Putamen (tissue), 1 donor: ENCODE measurements at regions not wholly inside any gene's neighbourhood (a gene's known extent, or its start where the extent isn't known, plus 50 kb on each side); places are given as distances from the start of the nearest gene placed in this dataset.

ENCODE experiments used
- DNase-seq: peaks from one replicate; pipeline ENCODE4 v3.0.0-alpha.2; 2016; ENCODE audit warnings: low spot score

DNA sequence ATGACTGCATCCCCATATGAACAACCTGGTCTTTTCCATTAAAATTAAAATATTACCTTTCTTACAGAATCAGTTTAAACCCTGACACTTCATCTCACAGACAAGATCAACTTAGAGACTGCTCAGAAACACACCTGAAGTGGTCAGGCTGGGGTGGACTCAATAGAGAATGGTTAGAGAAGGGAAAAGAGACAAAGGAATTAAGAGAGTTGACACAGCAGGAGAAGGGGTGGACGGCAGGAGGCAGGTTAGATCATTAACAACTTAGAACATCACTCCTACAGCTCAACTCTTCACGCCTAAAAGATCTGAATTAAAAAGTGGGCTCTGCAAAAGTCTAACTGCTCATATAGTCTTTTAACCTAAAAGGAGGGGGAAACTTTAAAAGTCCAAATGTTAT lies 157.7 kb upstream of the COL1A2 start:
- no peak for DNase-seq

DNA sequence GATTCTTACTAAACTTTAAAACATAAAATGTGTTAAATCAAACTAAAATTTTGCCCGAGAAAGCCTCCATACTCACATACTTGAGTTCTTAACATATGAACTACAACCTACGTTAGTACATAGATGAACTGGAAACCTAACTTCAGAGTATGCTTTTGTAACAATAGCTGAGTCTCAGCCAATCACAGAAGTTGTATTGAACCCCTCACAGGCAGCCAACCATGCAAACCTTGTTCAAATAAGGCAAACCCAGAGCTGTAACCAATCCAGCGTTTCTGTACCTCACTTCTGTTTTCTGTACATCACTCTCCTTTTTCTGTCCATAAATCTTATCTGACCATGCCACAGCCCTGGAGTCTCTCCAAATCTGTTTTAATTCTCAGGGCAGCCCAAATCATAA lies 157.3 kb upstream of the COL1A2 start:
- DNase-seq = no peak

DNA sequence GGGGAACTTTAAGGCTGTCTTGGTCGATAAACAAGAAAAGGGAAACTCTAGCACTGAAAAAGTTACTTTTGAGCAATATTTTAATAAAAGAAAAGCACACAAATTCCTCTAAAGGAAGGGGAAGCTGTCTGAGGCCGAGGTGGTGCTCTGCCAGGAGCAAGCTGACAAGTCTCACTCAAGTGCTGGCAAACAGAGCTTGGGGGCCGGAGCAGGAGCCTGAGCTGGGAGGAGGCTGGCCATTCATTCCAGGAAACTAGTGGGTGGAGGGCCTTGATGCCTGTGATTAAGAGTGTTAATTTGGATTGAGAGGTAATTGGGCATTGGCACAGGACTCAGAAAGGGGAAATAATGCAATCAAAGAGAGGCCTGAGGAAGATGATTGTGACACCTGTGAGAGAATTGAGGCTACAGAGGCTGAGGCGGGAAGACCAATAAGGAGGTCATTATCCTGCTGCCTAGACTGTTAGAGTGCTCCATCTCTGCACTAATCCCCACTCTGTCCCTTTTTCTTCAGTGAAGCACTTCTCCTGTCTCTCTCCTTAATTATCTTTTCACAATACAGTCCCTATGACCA lies 154.9 kb upstream of the COL1A2 start:
- no peak for DNase-seq

DNA sequence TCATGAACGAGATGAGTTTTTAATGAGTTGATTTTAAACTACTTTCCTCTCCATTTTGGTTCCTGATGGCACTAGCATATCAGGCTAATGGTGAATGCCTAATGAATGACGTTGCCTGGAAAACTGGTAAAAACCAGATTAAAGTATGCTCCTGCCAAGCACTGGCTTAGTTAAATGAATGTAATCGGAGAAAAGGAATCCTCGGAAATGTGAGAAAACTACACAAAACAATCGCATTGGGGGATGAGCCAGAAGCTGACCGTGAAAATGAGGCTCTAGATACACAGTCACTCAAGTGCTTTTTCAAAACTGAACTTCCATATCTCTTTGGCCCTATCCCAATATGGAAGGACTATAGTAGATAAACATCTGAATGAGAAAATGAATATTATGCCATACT lies 153.8 kb upstream of the COL1A2 start:
- no peak for DNase-seq

DNA sequence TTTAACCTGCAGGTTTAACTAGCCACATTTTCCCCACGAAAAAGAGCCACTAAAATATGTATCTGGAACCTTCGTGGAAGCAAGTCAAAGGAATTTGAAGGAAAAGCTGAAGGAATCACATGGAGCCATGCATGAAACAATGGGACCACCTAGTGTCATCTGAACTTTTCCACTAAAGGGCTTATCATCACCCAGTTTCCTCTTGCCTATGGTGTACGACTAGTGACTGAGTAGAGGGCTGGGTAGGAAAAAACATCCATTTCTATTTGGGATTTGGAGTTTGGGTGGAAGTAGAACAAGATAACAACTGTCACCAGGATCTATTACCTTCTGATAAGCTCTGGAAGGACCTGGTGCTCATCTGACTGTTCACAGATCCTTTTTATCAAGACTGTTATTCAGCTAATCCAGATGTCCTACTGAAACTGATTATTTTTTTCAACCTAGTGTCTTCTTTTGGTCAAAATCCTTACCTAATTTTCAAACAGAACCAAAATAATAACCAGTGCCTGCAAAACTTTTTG lies 153.2 kb upstream of the COL1A2 start:
- no peak for DNase-seq

DNA sequence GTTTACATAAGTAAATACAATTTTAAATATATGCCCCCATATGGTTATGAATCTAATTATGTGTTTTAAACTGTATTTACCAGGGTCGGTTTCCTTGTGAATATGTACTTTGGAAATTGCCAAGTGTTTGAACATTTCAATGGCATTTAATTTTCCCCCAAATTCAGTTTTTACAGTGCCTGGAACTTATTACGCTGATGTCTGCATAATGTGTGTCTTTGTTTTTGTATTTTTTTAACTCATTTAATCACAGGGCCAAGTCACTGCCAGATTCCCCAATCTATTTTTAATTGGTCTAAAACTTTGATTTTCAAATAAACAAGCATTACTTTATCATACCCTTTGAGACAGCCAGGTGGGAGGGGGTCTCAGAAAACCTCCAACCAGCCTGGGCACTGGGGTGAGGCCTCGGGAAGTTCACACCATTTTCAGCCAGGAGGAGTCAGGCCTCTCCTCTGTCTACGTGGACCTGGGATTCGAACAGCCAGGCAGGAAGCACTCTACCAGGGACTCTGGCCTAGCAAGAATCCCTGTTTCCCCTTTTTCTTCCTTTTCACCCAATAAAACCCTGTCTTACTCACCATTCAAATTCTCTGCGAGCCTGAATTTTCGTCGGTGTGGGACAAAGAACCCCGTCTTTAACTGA lies 151.5 kb upstream of the COL1A2 start:
- no peak for DNase-seq

DNA sequence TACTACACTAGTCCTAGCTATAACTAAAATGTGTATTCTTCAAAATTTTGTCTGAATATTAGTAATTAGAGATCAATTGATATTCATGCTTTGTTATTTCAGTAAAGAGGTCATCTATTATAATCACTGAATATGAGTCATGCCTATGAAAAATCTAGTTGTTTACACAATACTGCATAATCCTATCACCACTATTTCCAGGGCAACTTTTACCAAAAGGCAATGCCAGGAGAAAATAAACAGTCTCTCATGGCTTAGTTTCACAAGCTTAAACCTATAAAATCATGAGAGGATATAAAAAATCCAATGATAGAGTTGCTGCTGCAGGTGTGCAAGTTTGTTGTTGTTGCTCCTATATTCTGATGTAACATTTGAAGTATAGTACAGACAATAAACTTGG lies 149.9 kb upstream of the COL1A2 start:
- no peak for DNase-seq

DNA sequence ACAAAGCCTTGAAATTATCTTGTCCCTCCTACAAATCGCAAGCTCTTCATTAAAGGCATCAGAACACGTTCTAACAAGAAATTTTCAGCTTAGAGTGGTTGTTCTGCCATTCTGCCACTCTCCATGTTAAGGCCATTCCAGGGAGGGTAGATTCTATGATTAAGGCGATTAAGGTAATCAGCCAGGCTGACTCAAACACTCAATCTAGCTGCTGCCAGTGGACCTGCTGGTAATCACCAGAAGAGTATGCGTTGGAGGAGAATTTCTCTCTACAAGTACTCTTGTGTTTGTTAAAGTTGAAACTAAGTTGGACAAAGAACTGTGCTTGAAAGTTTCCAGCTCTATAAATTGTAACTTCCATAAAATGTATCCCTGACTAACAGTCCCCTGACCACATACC lies 149.2 kb upstream of the COL1A2 start:
- no peak for DNase-seq

DNA sequence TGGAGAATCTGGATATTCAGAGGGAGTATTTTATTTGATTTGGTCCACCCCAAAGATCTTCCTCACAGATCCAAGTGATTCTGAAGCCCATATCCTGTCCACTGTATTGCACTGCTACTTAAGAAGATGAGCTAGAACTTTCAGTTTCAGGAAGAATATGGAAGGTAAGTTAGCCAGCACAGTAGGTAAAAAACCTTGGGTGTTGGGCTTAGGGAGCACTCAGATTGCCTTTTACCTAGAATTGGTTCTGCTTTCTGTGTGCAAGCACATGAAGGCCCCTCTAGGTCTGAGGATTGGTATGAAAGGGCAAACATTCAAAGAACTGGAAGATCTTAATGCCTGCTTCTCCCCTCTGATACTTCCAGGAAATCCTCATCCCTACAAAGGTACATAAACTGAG lies 146.7 kb upstream of the COL1A2 start:
- no peak for DNase-seq

DNA sequence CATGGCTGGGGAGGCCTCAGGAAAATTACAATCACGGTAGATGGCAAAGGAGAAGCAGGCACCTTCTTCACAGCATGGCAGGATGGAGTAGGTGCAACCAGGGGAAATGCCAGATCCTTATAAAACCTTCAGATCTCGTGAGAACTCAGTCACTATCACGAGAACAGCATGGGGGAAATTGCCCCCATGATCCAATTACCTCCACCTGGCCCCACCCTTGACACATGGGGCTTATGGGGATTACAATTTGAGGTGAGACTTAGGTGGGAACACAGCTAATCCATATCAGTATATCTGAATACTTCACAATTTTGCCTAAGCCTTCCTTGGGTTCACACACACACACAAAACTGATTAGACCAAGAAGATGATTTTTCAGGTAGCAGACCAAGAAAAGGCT lies 145.1 kb upstream of the COL1A2 start:
- no peak for DNase-seq

DNA sequence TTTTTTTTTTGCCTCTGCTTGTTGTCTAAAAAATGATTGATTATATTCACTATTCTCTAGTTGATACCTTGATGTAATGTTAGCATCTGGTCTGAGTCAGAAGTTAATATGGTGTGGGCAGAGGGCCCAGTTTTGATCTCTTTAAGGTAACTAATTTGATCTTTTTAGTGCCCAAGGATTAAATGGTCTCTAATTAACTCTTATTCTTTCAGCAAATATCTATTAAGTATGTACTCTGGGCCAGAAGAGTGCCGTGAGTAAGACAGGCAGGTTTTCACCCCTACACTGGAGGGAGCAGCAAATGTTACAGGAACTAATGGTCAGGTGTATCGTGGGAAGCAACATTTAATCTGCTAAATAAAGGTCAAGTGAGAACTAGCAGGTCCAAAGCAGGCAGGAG lies 144.6 kb upstream of the COL1A2 start:
- no peak for DNase-seq

DNA sequence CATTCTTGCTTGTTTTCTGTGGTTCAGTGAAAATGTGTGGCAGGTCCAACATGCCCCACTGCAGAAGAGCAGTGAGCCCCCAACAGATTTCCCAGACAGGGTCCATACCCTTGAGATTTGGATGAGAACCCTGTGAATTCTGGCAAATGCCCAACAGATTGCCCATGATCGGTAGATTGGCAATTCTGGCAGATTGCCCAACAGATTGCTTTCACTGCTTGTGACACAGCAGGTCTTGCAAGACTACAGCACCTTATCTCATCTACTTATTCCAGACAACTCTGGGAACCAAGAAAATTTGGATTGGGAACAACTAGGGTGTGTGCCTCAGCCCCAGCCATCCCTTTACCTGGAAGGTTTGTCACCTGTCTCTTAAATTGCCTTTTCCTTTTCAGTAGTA lies 143.7 kb upstream of the COL1A2 start:
- no peak for DNase-seq

DNA sequence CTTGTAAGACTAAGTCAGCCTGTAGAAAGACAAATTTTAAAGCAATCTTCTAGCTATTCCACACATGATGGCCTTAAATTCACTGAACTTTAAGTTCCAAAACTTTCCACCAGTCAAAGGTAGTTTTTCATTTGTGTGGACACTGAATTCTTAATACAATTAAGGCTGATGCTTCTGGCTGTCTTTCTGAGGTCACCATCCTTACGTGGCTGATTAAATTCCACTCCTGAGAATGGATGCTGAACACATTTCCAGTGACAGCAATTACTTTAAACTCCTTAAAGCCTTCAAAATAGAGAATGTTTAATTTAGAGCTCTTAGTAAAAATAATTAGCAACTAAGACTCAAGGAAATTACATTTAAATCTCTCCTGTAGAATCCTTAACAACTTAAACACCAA lies 142.6 kb upstream of the COL1A2 start:
- no peak for DNase-seq

DNA sequence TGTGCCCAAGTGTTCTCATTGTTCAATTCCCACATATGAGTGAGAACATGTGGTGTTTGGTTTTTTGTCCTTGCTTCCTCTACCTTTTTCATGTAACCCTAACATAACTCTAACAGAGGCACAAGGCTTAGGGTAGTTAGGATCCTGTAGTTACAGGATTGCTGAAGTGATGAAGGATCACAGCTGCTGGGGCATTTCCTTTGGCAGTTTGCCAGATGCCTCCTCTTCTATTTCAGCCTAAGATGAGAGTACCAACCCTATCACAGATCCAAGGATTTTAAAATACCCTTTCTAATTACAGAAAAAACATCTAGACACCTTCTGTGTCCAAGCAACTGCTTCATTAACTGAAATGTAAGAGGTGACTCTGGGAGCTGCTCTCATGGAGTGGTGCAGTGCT lies 141.7 kb upstream of the COL1A2 start:
- no peak for DNase-seq

DNA sequence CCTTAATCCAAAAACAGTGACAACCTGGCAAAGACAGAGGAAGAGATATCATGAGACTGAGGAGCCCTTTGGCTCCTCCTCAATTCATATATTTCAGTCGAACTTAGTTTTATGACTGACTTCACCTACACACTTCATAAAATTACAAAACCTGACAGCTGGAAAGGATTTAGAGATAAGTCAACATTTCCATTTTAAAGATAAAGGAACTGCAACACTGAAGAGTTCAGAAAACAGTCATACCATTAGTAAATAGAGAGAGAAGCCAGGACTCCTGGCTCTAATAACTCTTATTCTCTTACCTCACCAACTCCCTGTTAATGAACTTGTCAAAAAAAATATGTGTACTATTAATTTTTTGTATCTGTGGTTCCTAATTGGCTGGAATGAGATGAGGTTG lies 141.0 kb upstream of the COL1A2 start:
- no peak for DNase-seq

DNA sequence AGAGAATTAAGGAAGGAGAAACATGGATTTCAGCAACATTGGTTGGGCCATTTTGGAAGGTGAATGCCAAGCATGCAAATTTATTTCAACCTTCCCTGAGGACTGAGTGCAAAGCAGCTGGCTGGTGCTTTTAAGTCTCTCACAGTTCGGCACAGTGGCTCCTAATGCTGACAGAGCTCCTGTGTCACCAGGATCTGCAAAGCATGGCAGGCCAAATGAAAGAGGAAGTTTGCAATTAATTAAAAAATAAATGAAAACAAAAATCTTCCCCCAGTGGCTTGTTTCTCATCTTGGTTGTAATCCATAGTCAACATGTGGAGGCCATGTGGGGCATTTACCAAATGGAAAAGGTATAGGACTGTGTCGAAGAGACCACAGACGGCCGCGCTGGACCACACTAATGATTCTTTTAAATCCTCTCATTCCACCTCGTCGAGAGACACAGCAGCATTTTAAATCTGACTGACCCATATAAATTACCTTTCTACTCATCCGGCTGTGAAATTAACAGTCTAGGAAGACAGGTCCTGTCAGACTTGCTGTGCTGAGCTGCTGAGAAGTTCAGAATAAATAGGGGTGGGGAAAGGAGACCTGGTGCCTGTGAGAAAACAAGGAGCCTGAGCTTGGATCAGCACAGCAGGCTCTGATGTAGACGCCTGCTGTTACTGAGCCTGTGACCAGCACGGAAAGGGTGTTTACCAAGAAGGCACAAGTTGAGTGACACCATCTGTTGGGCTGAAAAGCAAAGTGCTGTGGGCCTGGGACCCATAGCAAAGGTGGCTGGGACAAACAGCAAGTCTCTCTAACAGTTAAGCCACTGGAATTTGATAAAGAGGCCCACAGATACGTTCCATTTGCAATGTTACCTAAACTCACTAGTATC lies 136.0 kb upstream of the COL1A2 start:
- no peak for DNase-seq

DNA sequence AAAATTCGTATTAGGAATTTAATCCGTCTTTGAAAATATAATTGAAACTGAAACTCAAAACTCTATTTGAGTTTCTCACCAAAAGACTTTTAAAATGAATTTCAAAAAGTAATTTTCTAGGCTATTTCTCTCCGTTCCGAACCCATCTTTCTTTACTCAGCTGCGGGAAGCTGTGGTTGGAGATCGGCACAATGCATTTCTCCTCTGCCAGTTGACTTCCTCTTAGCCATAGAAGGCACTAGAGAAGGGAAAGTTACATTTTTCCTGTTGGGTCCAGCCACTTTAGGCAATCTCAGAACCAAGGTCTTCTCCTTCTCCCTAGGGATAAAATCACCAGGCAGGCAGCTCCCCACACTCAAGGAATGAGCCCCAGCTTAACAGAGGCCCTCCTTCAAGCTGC lies 133.6 kb upstream of the COL1A2 start:
- no peak for DNase-seq

DNA sequence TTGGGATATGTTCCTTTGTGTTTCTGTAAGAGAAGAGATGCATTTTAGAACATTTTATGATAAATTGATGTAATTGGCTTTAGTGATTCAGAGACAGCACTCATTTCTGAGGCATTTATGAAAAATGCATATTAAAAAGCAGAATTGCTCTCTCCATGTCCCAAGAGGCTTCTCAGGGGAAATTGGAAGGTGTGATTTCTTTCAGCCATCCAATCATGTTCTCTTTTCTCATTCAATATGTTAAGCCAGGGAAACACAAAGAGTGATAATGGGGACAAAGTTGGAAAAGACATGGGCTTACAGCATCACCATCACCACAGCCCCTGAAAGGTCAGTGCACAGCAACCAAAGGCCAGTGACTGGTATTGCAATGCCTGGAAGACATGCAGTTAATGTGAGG lies 129.9 kb upstream of the COL1A2 start:
- no peak for DNase-seq

DNA sequence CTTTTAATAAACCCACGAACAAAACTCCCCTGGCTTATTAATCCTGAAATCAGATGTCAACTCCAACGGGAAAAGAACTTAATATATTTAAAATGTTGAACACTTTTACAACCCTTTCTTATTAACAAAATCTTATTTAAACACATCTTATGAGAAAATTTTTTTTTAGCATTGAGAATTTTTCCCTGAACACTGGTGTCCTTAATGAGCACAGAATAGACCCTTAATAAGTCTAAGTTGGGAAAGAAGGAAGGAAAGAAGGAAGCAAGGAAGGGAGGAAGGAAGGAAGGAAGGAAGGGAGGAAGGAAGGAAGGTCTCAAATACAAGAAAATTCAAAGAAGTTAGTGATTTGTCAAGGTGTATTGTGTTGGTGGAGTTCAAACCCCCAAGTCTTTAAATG lies 129.2 kb upstream of the COL1A2 start:
- DNase-seq = no peak

DNA sequence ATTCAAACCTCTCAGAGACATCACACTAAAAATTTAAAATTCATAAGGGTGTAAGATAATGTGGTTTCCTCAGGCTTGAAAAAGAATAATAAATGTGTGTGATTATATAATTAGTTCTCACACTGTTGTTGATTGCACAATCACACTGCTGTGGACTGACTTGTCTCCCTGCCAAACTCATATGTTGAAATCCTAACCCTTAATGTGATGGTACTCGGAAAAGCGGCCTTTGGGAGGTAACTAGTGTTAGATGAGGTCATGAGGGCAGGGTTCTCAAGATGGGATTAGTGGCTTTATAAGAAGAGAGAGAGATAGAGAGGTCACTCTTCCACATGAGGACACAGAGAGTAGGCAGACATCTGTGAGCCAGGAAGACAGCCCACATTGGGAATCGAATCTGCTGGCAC lies 128.5 kb upstream of the COL1A2 start:
- DNase-seq = no peak

DNA sequence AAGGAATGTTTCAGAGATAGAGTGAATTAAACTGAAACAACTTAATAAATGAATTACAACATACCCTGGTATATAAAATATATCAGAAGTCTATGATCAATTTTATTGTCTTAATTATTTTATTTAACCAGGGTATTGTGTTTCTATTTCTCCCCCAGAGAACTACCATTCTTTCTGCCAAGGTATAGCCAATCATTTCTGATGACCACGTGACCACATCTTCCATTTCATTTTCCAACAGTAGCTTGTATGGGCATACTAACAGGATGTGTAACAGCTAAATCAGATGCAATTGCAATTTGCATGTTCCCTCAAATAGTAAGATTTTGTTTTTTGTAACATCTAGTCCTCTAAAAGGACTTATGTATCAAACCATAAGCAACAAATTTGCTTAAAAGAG lies 123.9 kb upstream of the COL1A2 start:
- DNase-seq = no peak

DNA sequence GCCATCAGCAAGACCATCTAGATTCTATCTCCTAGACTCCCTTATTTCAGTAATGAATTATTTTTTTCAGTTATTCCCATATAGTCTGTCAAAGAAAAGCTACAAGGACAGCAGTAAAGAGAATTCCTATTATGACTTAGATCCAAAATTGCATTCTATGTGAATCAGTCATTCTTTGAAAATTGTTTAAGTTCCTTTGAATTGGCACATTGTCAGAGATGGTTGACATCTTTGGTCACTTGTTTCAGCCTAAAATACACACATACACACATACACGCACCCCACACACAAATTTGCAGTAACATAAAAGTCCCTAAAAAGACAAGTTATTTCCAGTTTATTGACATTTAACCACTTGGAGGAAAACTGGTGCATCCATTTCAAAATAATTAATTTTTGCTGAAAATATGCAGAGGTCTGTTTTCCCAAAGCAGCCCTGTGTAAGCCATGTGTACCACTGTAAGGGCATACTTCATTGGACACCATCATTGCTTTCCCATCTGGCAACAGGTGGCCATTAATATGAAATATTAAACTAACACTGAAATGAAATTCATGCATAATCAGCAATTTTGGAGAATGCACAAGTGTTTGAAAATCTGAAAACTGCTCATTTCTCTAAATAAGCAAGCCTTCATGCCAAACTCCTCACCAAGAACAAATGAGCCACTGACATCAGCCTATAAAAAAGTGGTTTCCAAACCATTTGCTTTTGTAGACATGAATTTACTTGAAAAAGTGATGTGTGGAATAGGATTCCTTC lies 121.7 kb upstream of the COL1A2 start:
- no peak for DNase-seq

DNA sequence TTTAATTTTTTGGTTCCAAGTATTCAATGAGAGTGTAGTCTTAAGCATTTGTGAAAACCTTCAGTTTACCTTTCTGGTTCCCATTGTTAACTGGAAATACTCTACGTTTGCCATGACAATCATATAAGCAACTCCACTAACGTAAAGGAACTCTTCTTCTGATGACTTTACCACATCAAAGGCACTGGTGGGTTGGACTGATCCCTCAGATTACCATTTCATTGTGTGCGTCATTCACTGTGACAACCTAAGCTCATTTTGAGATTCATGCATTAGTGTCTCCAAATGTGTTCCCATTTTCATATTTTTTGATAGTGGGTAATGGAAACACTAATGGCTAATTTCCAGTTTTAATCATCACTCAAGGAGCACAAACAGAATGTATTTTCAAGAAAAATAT lies 119.9 kb upstream of the COL1A2 start:
- no peak for DNase-seq
